Liver (tissue), 8 donors: ENCODE measurements at regions not wholly inside any gene's neighbourhood (a gene's known extent, or its start where the extent isn't known, plus 50 kb on each side); places are given as distances from the start of the nearest gene placed in this dataset.

Experiments
- DNase-seq: peaks from one replicate; pipeline ENCODE4 v3.0.0-alpha.2; 2017; ENCODE audit warnings: low spot score
- H3K27ac ChIP-seq, 2 donors: one replicate each; pipeline ENCODE4 v1.7.0; 2013; ENCODE audit warnings: inconsistent platforms in 2 of 2, low read length in 2 of 2, control low read depth in 1 of 2, low read depth in 1 of 2, mild to moderate bottlenecking in 1 of 2
- H3K27me3 ChIP-seq, 4 donors: one replicate each; pipeline versions ENCODE4 v1.6.1 to v1.7.0; 2013; ENCODE audit warnings: low read length in 3 of 4, inconsistent platforms in 1 of 4, mild to moderate bottlenecking in 1 of 4, moderate library complexity in 1 of 4; ENCODE audit not compliant: control insufficient read depth in 4 of 4, insufficient read depth in 4 of 4
- H3K36me3 ChIP-seq, 4 donors: one replicate each; pipeline versions ENCODE4 v1.6.1 to v1.7.0; 2013; ENCODE audit warnings: low read length in 3 of 4, mild to moderate bottlenecking in 3 of 4, low read depth in 1 of 4, moderate library complexity in 1 of 4; ENCODE audit not compliant: control insufficient read depth in 4 of 4, insufficient read depth in 3 of 4
- H3K4me1 ChIP-seq, 4 donors: one replicate each; pipeline versions ENCODE4 v1.6.1 to v1.7.0; 2013; ENCODE audit warnings: low read length in 3 of 4, mild to moderate bottlenecking in 3 of 4, moderate library complexity in 1 of 4; ENCODE audit not compliant: control insufficient read depth in 4 of 4, insufficient read depth in 4 of 4
- H3K4me3 ChIP-seq, 3 donors: one replicate each; pipeline versions ENCODE4 v1.6.1 to v1.7.0; 2013; ENCODE audit warnings: low read length in 3 of 3, control low read depth in 1 of 3, low read depth in 1 of 3, mild to moderate bottlenecking in 1 of 3
- H3K9ac ChIP-seq, 2 donors: one replicate each; pipeline ENCODE4 v1.7.0; 2013; ENCODE audit warnings: low read length in 2 of 2, mild to moderate bottlenecking in 2 of 2, moderate library complexity in 2 of 2, control low read depth in 1 of 2, low read depth in 1 of 2
- H3K9me3 ChIP-seq, 4 donors: one replicate each; pipeline versions ENCODE4 v1.6.1 to v1.7.0; 2013; ENCODE audit warnings: low read length in 3 of 4; ENCODE audit not compliant: control insufficient read depth in 4 of 4
- CTCF ChIP-seq: fragments of 150-350 bp; IDR thresholded peaks from 2 replicates; pipeline ENCODE4 v1.5.1; 2017; ENCODE audit warnings: improper control_type of control experiment, low read depth, low read length; ENCODE audit not compliant: missing input control
- FOXA1 ChIP-seq: IDR thresholded peaks from 2 replicates; pipeline ENCODE4 v1.6.1; 2016; ENCODE audit warnings: antibody characterized with exemption
- FOXA2 ChIP-seq: IDR thresholded peaks from 2 replicates; pipeline ENCODE4 v1.6.1; 2016; ENCODE audit warnings: antibody characterized with exemption
- GABPA ChIP-seq, 2 donors: IDR thresholded peaks in 1 of 2; conservative IDR thresholded peaks in 1 of 2; 2 replicates each; pipeline ENCODE4 v1.6.1; 2016; ENCODE audit warnings: antibody characterized with exemption in 2 of 2, mild to moderate bottlenecking in 1 of 2, moderate library complexity in 1 of 2
- HNF4A ChIP-seq, 2 donors: conservative IDR thresholded peaks; 2 replicates each; pipeline ENCODE4 v1.6.1; 2016; ENCODE audit warnings: antibody characterized with exemption in 2 of 2, mild to moderate bottlenecking in 2 of 2
- HNF4G ChIP-seq: IDR thresholded peaks from 2 replicates; pipeline ENCODE4 v1.6.1; 2016; ENCODE audit warnings: antibody characterized with exemption
- JUND ChIP-seq, 2 donors: IDR thresholded peaks; 2 replicates each; pipeline ENCODE4 v1.6.1; 2016; ENCODE audit warnings: antibody characterized with exemption in 2 of 2
- NR2F2 ChIP-seq: IDR thresholded peaks from 2 replicates; pipeline ENCODE4 v1.6.1; 2016; ENCODE audit warnings: antibody characterized with exemption
- RAD21 ChIP-seq, 2 donors: IDR thresholded peaks; 2 replicates each; pipeline ENCODE4 v1.6.1; 2016; ENCODE audit warnings: antibody characterized with exemption in 2 of 2, mild to moderate bottlenecking in 2 of 2
- RXRA ChIP-seq, 2 donors: IDR thresholded peaks; 2 replicates each; pipeline ENCODE4 v1.6.1; 2017 to 2018; ENCODE audit warnings: antibody characterized with exemption in 2 of 2, mild to moderate bottlenecking in 1 of 2
- SP1 ChIP-seq: IDR thresholded peaks from 2 replicates; pipeline ENCODE4 v1.6.1; 2018; ENCODE audit warnings: antibody characterized with exemption, mild to moderate bottlenecking
- TAF1 ChIP-seq: conservative IDR thresholded peaks from 2 replicates; pipeline ENCODE4 v1.6.1; 2016; ENCODE audit warnings: antibody characterized with exemption, mild to moderate bottlenecking
- YY1 ChIP-seq: IDR thresholded peaks from 2 replicates; pipeline ENCODE4 v1.6.1; 2016; ENCODE audit warnings: antibody characterized with exemption, mild to moderate bottlenecking
- ZBTB33 ChIP-seq: IDR thresholded peaks from 2 replicates; pipeline ENCODE4 v1.6.1; 2016; ENCODE audit warnings: antibody characterized with exemption
- WGBS: extraction: QIAGEN DNeasy Blood & Tissue Kit; methylation state at CpG from one replicate; pipeline ENCODE4 v1.1.7; 2013; 5-methylcytosine and 5-hydroxymethylcytosine counted together
- TF ChIP-seq, protein P1 (sequence below): IDR thresholded peaks from 2 replicates; pipeline ENCODE4 v1.6.1; 2016; ENCODE audit warnings: antibody characterized with exemption
- TF ChIP-seq, protein P2 (sequence below): IDR thresholded peaks from 2 replicates; pipeline ENCODE4 v1.6.1; 2016; ENCODE audit warnings: antibody characterized with exemption, mild to moderate bottlenecking
- TF ChIP-seq, protein P3 (sequence below): IDR thresholded peaks from 2 replicates; pipeline ENCODE4 v1.6.1; 2016; ENCODE audit warnings: antibody characterized with exemption
- donor health status: healthy.
- donor health status: healthy.
- donor health status: healthy.
- donor health status: healthy.
- donor health status: healthy.

DNA sequence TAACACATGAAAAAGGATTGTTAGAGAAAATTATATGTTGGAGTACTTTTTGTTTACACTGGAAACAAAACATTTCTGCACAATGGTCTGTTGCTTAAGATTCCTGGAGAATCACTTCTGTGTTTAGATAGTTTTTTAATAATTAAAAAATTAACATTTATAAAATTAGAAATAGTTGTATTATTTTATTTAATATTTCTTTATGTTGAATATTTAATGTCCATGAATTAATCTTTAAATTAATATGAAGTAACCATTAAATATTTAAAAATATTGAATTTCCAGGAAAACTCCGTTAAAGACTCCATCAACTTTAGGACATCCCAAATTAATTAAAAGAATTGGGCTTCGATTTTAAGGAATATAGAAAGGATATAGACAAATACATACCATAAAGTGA is 797.1 kb upstream of the GALNTL6 start:
- Histone ChIP-seq H3K36me3 (no peaks in the 10 kb centered on the region), H3K9ac (no peak overlapping the region), H3K27ac (no peak overlapping the region), H3K4me1 (no peaks in the 10 kb centered on the region), H3K27me3 (no peaks in the 10 kb centered on the region), H3K4me3 (no peak overlapping the region), H3K9me3 (no peaks in the 10 kb centered on the region)
- TF ChIP-seq YY1: no peak
- TF ChIP-seq FOXA1: no peak
- TF ChIP-seq FOXA2: no peak
- TF ChIP-seq RXRA (IDR thresholded peaks at IDR 0.05): no peak
- TF ChIP-seq RAD21 (IDR thresholded peaks at IDR 0.05): no peak
- TF ChIP-seq TAF1: no peak
- no peak for TF ChIP-seq CTCF
- TF ChIP-seq, protein P1, sequence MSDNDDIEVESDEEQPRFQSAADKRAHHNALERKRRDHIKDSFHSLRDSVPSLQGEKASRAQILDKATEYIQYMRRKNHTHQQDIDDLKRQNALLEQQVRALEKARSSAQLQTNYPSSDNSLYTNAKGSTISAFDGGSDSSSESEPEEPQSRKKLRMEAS: no peak
- no peak for TF ChIP-seq GABPA (IDR thresholded peaks at IDR 0.05 in 1 of 2, conservative IDR thresholded peaks at IDR 0.05 in 1 of 2)
- no peak for TF ChIP-seq HNF4G
- TF ChIP-seq, protein P2, sequence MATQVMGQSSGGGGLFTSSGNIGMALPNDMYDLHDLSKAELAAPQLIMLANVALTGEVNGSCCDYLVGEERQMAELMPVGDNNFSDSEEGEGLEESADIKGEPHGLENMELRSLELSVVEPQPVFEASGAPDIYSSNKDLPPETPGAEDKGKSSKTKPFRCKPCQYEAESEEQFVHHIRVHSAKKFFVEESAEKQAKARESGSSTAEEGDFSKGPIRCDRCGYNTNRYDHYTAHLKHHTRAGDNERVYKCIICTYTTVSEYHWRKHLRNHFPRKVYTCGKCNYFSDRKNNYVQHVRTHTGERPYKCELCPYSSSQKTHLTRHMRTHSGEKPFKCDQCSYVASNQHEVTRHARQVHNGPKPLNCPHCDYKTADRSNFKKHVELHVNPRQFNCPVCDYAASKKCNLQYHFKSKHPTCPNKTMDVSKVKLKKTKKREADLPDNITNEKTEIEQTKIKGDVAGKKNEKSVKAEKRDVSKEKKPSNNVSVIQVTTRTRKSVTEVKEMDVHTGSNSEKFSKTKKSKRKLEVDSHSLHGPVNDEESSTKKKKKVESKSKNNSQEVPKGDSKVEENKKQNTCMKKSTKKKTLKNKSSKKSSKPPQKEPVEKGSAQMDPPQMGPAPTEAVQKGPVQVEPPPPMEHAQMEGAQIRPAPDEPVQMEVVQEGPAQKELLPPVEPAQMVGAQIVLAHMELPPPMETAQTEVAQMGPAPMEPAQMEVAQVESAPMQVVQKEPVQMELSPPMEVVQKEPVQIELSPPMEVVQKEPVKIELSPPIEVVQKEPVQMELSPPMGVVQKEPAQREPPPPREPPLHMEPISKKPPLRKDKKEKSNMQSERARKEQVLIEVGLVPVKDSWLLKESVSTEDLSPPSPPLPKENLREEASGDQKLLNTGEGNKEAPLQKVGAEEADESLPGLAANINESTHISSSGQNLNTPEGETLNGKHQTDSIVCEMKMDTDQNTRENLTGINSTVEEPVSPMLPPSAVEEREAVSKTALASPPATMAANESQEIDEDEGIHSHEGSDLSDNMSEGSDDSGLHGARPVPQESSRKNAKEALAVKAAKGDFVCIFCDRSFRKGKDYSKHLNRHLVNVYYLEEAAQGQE: no peak
- no peak for TF ChIP-seq NR2F2
- TF ChIP-seq, protein P3, sequence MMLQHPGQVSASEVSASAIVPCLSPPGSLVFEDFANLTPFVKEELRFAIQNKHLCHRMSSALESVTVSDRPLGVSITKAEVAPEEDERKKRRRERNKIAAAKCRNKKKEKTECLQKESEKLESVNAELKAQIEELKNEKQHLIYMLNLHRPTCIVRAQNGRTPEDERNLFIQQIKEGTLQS: no peak
- TF ChIP-seq ZBTB33: no peak
- no peak for TF ChIP-seq SP1
- no peak for TF ChIP-seq HNF4A (conservative IDR thresholded peaks at IDR 0.05)
- TF ChIP-seq JUND (IDR thresholded peaks at IDR 0.05): no peak
- WGBS: 32% methylated on average over 2 of the region's 2 CpGs
- no peak for DNase-seq

GRCh38 chr4:171015441-171015840 is 797.8 kb upstream of the GALNTL6 start:
- no peak for DNase-seq
- TF ChIP-seq HNF4G: no peak
- 48% methylated on average over 1 of the region's 1 CpG for WGBS
- Histone ChIP-seq H3K9ac (no peak overlapping the region), H3K4me1 (no peaks in the 10 kb centered on the region), H3K4me3 (no peak overlapping the region), H3K9me3 (no peaks in the 10 kb centered on the region), H3K27ac (no peak overlapping the region), H3K27me3 (no peaks in the 10 kb centered on the region), H3K36me3 (no peaks in the 10 kb centered on the region)
